Progenitor cell of endocrine pancreas (in vitro differentiated cells): ENCODE measurements at regions not wholly inside any gene's neighbourhood (a gene's known extent, or its start where the extent isn't known, plus 50 kb on each side); places are given as distances from the start of the nearest gene placed in this dataset.

Experiments used
- DNase-seq: peaks from one replicate; pipeline ENCODE4 v3.0.0; 2021; ENCODE audit warnings: low spot score; ENCODE audit not compliant: unreplicated experiment
- H3K27ac Mint-ChIP-seq: 2 replicates; pipeline ENCODE4 v1.8.0; 2021; ENCODE audit warnings: mild to moderate bottlenecking, moderate library complexity, mixed read lengths
- H3K27me3 Mint-ChIP-seq: 2 replicates; pipeline ENCODE4 v1.8.0; 2021; ENCODE audit warnings: mixed read lengths
- H3K36me3 Mint-ChIP-seq: 2 replicates; pipeline ENCODE4 v1.8.0; 2022; ENCODE audit warnings: mixed read lengths; ENCODE audit not compliant: insufficient read depth
- H3K4me1 Mint-ChIP-seq: 2 replicates; pipeline ENCODE4 v1.8.0; 2021; ENCODE audit warnings: low read depth, mixed read lengths
- H3K4me3 Mint-ChIP-seq: 2 replicates; pipeline ENCODE4 v1.8.0; 2021; ENCODE audit warnings: low read depth, mild to moderate bottlenecking, moderate library complexity, mixed read lengths
- H3K9me3 Mint-ChIP-seq: 2 replicates; pipeline ENCODE4 v1.8.0; 2021; ENCODE audit warnings: low read depth, mixed read lengths
- CTCF ChIP-seq: fragments of 200-600 bp; sonication (generic); IDR thresholded peaks from one replicate; pipeline ENCODE4 v1.5.0; 2021; ENCODE audit warnings: antibody characterized with exemption, mild to moderate bottlenecking; ENCODE audit not compliant: unreplicated experiment

- H3K27ac Mint-ChIP-seq: no peak overlapping the region
- no peak for TF ChIP-seq CTCF
These were observed 754.6 kb upstream of the SOX11 start for GRCh38 chr2:4937550-4937949.

GRCh38 chr2:4938206-4938605 is 754.0 kb upstream of the SOX11 start:
- DNase-seq: no peak
- no peaks in the 10 kb centered on the region for H3K27me3 Mint-ChIP-seq
- no peak overlapping the region for H3K27ac Mint-ChIP-seq
- TF ChIP-seq CTCF: no peak
- H3K9me3 Mint-ChIP-seq: peaks cover 2% of the 10 kb centered on the region
- H3K4me1 Mint-ChIP-seq: peaks cover 7% of the 10 kb centered on the region
- H3K36me3 Mint-ChIP-seq: no peaks in the 10 kb centered on the region
- no peak overlapping the region for H3K4me3 Mint-ChIP-seq

More at GRCh38 chr2:4937550-4937949, 754.6 kb upstream of the SOX11 start:
- Mint-ChIP-seq H3K27me3 (no peaks in the 10 kb centered on the region), H3K4me1 (peaks cover 7% of the 10 kb centered on the region), H3K9me3 (peaks cover 2% of the 10 kb centered on the region), H3K4me3 (no peak overlapping the region), H3K36me3 (no peaks in the 10 kb centered on the region)
- DNase-seq: no peak

GRCh38 chr2:4942441-4942840 is 749.7 kb upstream of the SOX11 start:
- H3K9me3 Mint-ChIP-seq: peaks cover 2% of the 10 kb centered on the region
- no peak for DNase-seq
- no peaks in the 10 kb centered on the region for H3K36me3 Mint-ChIP-seq
- no peaks in the 10 kb centered on the region for H3K27me3 Mint-ChIP-seq
- TF ChIP-seq CTCF: no peak
- no peak overlapping the region for H3K27ac Mint-ChIP-seq
- peaks cover 5% of the 10 kb centered on the region for H3K4me1 Mint-ChIP-seq
- H3K4me3 Mint-ChIP-seq: no peak overlapping the region

- TF ChIP-seq CTCF: no peak
- Mint-ChIP-seq H3K27ac (no peak overlapping the region), H3K36me3 (no peaks in the 10 kb centered on the region), H3K4me3 (no peak overlapping the region), H3K27me3 (no peaks in the 10 kb centered on the region), H3K9me3 (no peaks in the 10 kb centered on the region), H3K4me1 (no peaks in the 10 kb centered on the region)
- DNase-seq: no peak
These were observed 744.3 kb upstream of the SOX11 start for GRCh38 chr2:4947911-4948310.

- no peaks in the 10 kb centered on the region for H3K9me3 Mint-ChIP-seq
- no peak overlapping the region for H3K27ac Mint-ChIP-seq
- no peak for DNase-seq
- no peaks in the 10 kb centered on the region for H3K4me1 Mint-ChIP-seq
- H3K27me3 Mint-ChIP-seq: peaks cover 2% of the 10 kb centered on the region
- no peaks in the 10 kb centered on the region for H3K36me3 Mint-ChIP-seq
- TF ChIP-seq CTCF: no peak
- no peak overlapping the region for H3K4me3 Mint-ChIP-seq
These were observed 740.8 kb upstream of the SOX11 start for GRCh38 chr2:4951368-4951767.

- Mint-ChIP-seq H3K27ac (no peak overlapping the region), H3K4me1 (peaks cover 3% of the 10 kb centered on the region), H3K9me3 (no peaks in the 10 kb centered on the region), H3K27me3 (peaks cover 12% of the 10 kb centered on the region), H3K4me3 (no peak overlapping the region), H3K36me3 (no peaks in the 10 kb centered on the region)
- TF ChIP-seq CTCF: no peak
- DNase-seq: no peak
These were observed 733.0 kb upstream of the SOX11 start for GRCh38 chr2:4959219-4959618.
